Hepatocyte (in vitro differentiated cells): ENCODE measurements at regions not wholly inside any gene's neighbourhood (a gene's known extent, or its start where the extent isn't known, plus 50 kb on each side); places are given as distances from the start of the nearest gene placed in this dataset.

Source experiments
- CTCF ChIP-seq: fragments of 200-600 bp; sonication (generic); IDR thresholded peaks from 2 replicates; pipeline ENCODE4 v1.5.1; 2016; ENCODE audit warnings: antibody characterized with exemption, mild to moderate bottlenecking; ENCODE audit not compliant: poor library complexity
- EZH2phosphoT487 ChIP-seq: fragments of 200-600 bp; sonication (generic); IDR thresholded peaks from one replicate; pipeline ENCODE4 v1.6.1; 2018; ENCODE audit warnings: antibody characterized with exemption, mild to moderate bottlenecking, low read depth, moderate library complexity; ENCODE audit not compliant: unreplicated experiment, severe bottlenecking

- no peak for TF ChIP-seq CTCF
- no peak for TF ChIP-seq EZH2phosphoT487
Observed at GRCh38 chr3:139264375-139264774, 79.4 kb upstream of the MRPS22 start.
